Glutamatergic neuron (in vitro differentiated cells): ENCODE measurements at regions not wholly inside any gene's neighbourhood (a gene's known extent, or its start where the extent isn't known, plus 50 kb on each side); places are given as distances from the start of the nearest gene placed in this dataset.
A peak's percentile ranks its signal among the peaks of the same experiment; 100 is the strongest.

ENCODE experiments used
- DNase-seq: peaks from one replicate; pipeline ENCODE4 v3.0.0; 2022
- H3K27ac Mint-ChIP-seq: one replicate; pipeline ENCODE4 v1.8.0; 2020; ENCODE audit warnings: mild to moderate bottlenecking, mixed read lengths, inconsistent platforms; ENCODE audit not compliant: unreplicated experiment
- H3K27me3 Mint-ChIP-seq: one replicate; pipeline ENCODE4 v1.8.0; 2020; ENCODE audit warnings: mild to moderate bottlenecking, moderate library complexity, mixed read lengths, inconsistent platforms; ENCODE audit not compliant: unreplicated experiment
- H3K36me3 Mint-ChIP-seq: one replicate; pipeline ENCODE4 v1.8.0; 2020; ENCODE audit warnings: mild to moderate bottlenecking, mixed read lengths, inconsistent platforms; ENCODE audit not compliant: unreplicated experiment
- H3K4me1 Mint-ChIP-seq: one replicate; pipeline ENCODE4 v1.8.0; 2020; ENCODE audit warnings: mild to moderate bottlenecking, low read depth, mixed read lengths, inconsistent platforms; ENCODE audit not compliant: unreplicated experiment
- H3K4me3 Mint-ChIP-seq: one replicate; pipeline ENCODE4 v1.8.0; 2020; ENCODE audit warnings: mild to moderate bottlenecking, mixed read lengths, inconsistent platforms; ENCODE audit not compliant: unreplicated experiment
- H3K9me3 Mint-ChIP-seq: one replicate; pipeline ENCODE4 v1.8.0; 2020; ENCODE audit warnings: mild to moderate bottlenecking, moderate library complexity, mixed read lengths, inconsistent platforms; ENCODE audit not compliant: unreplicated experiment
- CTCF ChIP-seq: fragments of 200-600 bp; sonication (generic); IDR thresholded peaks from one replicate; pipeline ENCODE4 v1.5.0; 2021; ENCODE audit not compliant: partially characterized antibody, unreplicated experiment

GRCh38 chr18:37864122-37864521 lies 298.5 kb upstream of the CELF4 start:
- DNase-seq, result no peak
- H3K27me3 Mint-ChIP-seq, result peaks cover 5% of the 10 kb centered on the region
- TF ChIP-seq CTCF, result no peak
- H3K36me3 Mint-ChIP-seq, result no peaks in the 10 kb centered on the region
- H3K9me3 Mint-ChIP-seq, result peaks cover 9% of the 10 kb centered on the region
- peak overlapping the region; percentile 12 for H3K27ac Mint-ChIP-seq
- peak overlapping the region; percentile 30 for H3K4me3 Mint-ChIP-seq
- peaks cover 31% of the 10 kb centered on the region for H3K4me1 Mint-ChIP-seq

DNA sequence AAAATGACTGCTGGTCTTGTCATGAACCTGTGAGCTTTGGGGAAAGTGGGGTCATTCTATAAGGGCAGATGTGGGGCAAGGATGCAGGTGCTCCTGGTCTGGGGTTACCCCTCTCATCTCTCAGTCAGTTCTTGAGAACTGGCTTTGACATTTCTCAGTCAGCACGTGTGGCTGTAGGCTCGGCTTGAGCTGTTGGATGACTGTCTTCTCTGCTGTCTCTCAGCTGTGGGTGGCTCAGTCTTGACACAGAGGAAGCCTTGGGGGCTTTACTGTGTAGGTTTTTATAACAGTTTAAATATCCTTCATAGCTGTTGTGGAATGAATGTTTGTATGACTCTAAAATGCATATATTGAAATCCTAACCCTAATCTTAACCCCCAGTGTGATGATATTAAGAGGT lies 296.4 kb upstream of the CELF4 start:
- H3K4me1 Mint-ChIP-seq, result peaks cover 26% of the 10 kb centered on the region
- H3K27me3 Mint-ChIP-seq, result peaks cover 5% of the 10 kb centered on the region
- DNase-seq, result no peak
- peaks cover 9% of the 10 kb centered on the region for H3K9me3 Mint-ChIP-seq
- no peaks in the 10 kb centered on the region for H3K36me3 Mint-ChIP-seq
- TF ChIP-seq CTCF, result no peak
- H3K27ac Mint-ChIP-seq, result no peak overlapping the region
- no peak overlapping the region for H3K4me3 Mint-ChIP-seq

GRCh38 chr18:37854396-37854795 lies 288.8 kb upstream of the CELF4 start:
- H3K36me3 Mint-ChIP-seq, result no peaks in the 10 kb centered on the region
- H3K4me3 Mint-ChIP-seq, result no peak overlapping the region
- no peak for DNase-seq
- H3K9me3 Mint-ChIP-seq, result peaks cover 1% of the 10 kb centered on the region
- H3K27me3 Mint-ChIP-seq, result no peaks in the 10 kb centered on the region
- H3K4me1 Mint-ChIP-seq, result no peaks in the 10 kb centered on the region
- TF ChIP-seq CTCF, result no peak
- no peak overlapping the region for H3K27ac Mint-ChIP-seq

GRCh38 chr18:37853706-37854105 lies 288.1 kb upstream of the CELF4 start:
- H3K4me1 Mint-ChIP-seq, result no peaks in the 10 kb centered on the region
- no peaks in the 10 kb centered on the region for H3K36me3 Mint-ChIP-seq
- H3K27ac Mint-ChIP-seq, result no peak overlapping the region
- TF ChIP-seq CTCF, result no peak
- no peaks in the 10 kb centered on the region for H3K27me3 Mint-ChIP-seq
- no peak overlapping the region for H3K4me3 Mint-ChIP-seq
- peaks cover 1% of the 10 kb centered on the region for H3K9me3 Mint-ChIP-seq
- no peak for DNase-seq

DNA sequence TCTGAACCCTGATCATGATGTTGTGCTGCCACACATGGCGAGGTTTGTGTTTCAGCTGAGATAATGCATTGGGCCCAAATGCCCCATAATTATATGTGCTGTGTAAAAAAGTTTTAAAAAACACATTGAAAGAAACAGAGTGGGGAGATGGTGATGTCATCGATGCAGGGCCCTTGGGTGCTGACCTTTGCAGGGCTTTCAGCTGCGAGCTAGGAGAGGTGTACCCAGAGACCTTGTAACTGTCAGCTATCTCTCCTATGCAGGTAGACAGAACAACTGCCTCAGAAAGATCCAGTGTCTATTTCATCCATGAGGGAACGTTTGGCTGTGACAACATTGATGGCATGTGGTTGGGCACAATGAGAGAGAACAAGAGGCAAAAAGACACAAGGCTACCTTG lies 286.9 kb upstream of the CELF4 start:
- H3K4me3 Mint-ChIP-seq, result no peak overlapping the region
- no peaks in the 10 kb centered on the region for H3K36me3 Mint-ChIP-seq
- H3K4me1 Mint-ChIP-seq, result no peaks in the 10 kb centered on the region
- DNase-seq, result no peak
- H3K27me3 Mint-ChIP-seq, result no peaks in the 10 kb centered on the region
- peaks cover 1% of the 10 kb centered on the region for H3K9me3 Mint-ChIP-seq
- no peak for TF ChIP-seq CTCF
- no peak overlapping the region for H3K27ac Mint-ChIP-seq
